Gastrocnemius medialis (tissue), 4 donors: ENCODE measurements at regions not wholly inside any gene's neighbourhood (a gene's known extent, or its start where the extent isn't known, plus 50 kb on each side); places are given as distances from the start of the nearest gene placed in this dataset.

Experiments used
- CTCF ChIP-seq, 5 experiments: fragments of 450-650 bp in 3 of 5; fragments of 200-600 bp in 2 of 5; sonication (generic) in 2 of 5; IDR thresholded peaks in 4 of 5; conservative IDR thresholded peaks in 1 of 5; 1 replicate in 4 of 5; 2 replicates in 1 of 5; pipeline ENCODE4 v1.5.1; 2016 to 2019; ENCODE audit warnings: antibody characterized with exemption in 5 of 5, mild to moderate bottlenecking in 3 of 5, moderate library complexity in 3 of 5
- POLR2A ChIP-seq, 2 donors: fragments of 450-650 bp; IDR thresholded peaks; one replicate each; pipeline ENCODE4 v1.6.1; 2017; ENCODE audit warnings: antibody characterized with exemption in 2 of 2, mild to moderate bottlenecking in 2 of 2, moderate library complexity in 2 of 2

- TF ChIP-seq CTCF (IDR thresholded peaks at IDR 0.05 in 4 of 5, conservative IDR thresholded peaks at IDR 0.05 in 1 of 5), result no peak
- no peak for TF ChIP-seq POLR2A (IDR thresholded peaks at IDR 0.05)
These were observed 328.7 kb downstream of the GABRG1 start for GRCh38 chr4:45795135-45795534.
